ENCODE measurements at regions not wholly inside any gene's neighbourhood (a gene's known extent, or its start where the extent isn't known, plus 50 kb on each side); places are given as distances from the start of the nearest gene placed in this dataset.

DNA sequence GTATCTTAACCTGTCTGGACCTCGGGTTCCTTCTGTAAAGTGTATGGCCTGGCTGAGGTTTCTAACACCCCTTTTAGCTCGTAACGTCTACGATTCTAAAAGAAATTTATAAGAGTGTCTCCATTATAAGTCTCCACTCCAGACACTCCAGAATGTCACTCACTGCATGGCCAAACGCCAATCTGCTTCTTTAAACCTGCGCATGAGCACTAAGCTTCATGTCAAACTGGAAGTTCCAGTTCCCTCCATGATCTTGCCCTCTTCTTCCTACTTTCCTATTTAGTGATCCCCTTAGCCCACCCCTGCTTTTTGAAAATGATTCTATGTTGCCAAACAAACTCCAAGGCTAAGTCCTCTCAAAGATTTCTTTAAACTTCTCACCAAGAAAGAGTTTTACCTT, 241.4 kb upstream of the NPVF start:
- TF ChIP-seq, protein P1, sequence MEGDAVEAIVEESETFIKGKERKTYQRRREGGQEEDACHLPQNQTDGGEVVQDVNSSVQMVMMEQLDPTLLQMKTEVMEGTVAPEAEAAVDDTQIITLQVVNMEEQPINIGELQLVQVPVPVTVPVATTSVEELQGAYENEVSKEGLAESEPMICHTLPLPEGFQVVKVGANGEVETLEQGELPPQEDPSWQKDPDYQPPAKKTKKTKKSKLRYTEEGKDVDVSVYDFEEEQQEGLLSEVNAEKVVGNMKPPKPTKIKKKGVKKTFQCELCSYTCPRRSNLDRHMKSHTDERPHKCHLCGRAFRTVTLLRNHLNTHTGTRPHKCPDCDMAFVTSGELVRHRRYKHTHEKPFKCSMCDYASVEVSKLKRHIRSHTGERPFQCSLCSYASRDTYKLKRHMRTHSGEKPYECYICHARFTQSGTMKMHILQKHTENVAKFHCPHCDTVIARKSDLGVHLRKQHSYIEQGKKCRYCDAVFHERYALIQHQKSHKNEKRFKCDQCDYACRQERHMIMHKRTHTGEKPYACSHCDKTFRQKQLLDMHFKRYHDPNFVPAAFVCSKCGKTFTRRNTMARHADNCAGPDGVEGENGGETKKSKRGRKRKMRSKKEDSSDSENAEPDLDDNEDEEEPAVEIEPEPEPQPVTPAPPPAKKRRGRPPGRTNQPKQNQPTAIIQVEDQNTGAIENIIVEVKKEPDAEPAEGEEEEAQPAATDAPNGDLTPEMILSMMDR (IDR thresholded peaks at IDR 0.05), result no peak
- TF ChIP-seq POLR2A (IDR thresholded peaks at IDR 0.05), result no peak
